Activated CD8-positive, alpha-beta memory T cell treated with anti-CD3 and anti-CD28 coated beads for 1 hour (primary cell): ENCODE measurements at regions not wholly inside any gene's neighbourhood (a gene's known extent, or its start where the extent isn't known, plus 50 kb on each side); places are given as distances from the start of the nearest gene placed in this dataset.
"Not testable (repeated sequence)": the region's sequence is repeated elsewhere in the genome, so short reads cannot be mapped to it uniquely, and the experiment has no call there.

Experiments used
- DNase-seq, 2 donors: peaks; one replicate each; pipeline ENCODE4 v3.0.0-alpha.2; 2020; ENCODE audit warnings: low read depth in 1 of 2; ENCODE audit errors: extremely low read depth in 1 of 2

- DNase-seq, result no peak
These were observed 2040.5 kb upstream of the C9orf72 start for GRCh38 chr9:29613773-29614172.

- DNase-seq, result no peak
These were observed 2043.6 kb upstream of the C9orf72 start for GRCh38 chr9:29616844-29617243.

GRCh38 chr9:29625292-29625731, 2052.0 kb upstream of the C9orf72 start:
- DNase-seq, result no peak

- no peak for DNase-seq
These were observed 2052.7 kb upstream of the C9orf72 start for GRCh38 chr9:29625931-29626330.

- not testable (repeated sequence) for DNase-seq
These were observed 2055.6 kb upstream of the C9orf72 start for GRCh38 chr9:29628856-29629255.

- no peak for DNase-seq
These were observed 2064.4 kb upstream of the C9orf72 start for GRCh38 chr9:29637471-29638237.

- DNase-seq, result no peak
These were observed 2067.2 kb upstream of the C9orf72 start for GRCh38 chr9:29640507-29640906.

GRCh38 chr9:29644514-29644913, 2071.2 kb upstream of the C9orf72 start:
- DNase-seq, result no peak

GRCh38 chr9:29647451-29647850, 2074.2 kb upstream of the C9orf72 start:
- no peak for DNase-seq

GRCh38 chr9:29648132-29648531, 2074.9 kb upstream of the C9orf72 start:
- no peak for DNase-seq

- DNase-seq, result no peak
These were observed 2075.3 kb upstream of the C9orf72 start for GRCh38 chr9:29648601-29649000.

- DNase-seq, result no peak
These were observed 2083.5 kb upstream of the C9orf72 start for GRCh38 chr9:29656641-29657406.

- no peak for DNase-seq
These were observed 2084.5 kb upstream of the C9orf72 start for GRCh38 chr9:29657821-29658220.

- no peak for DNase-seq
These were observed 2085.7 kb upstream of the C9orf72 start for GRCh38 chr9:29659014-29659413.

- no peak for DNase-seq
These were observed 2086.5 kb upstream of the C9orf72 start for GRCh38 chr9:29659736-29660135.

GRCh38 chr9:29668732-29669131, 2095.5 kb upstream of the C9orf72 start:
- no peak for DNase-seq

- DNase-seq, result no peak
These were observed 2096.3 kb upstream of the C9orf72 start for GRCh38 chr9:29669613-29670012.

- DNase-seq, result no peak
These were observed 2112.2 kb upstream of the C9orf72 start for GRCh38 chr9:29685531-29685930.

GRCh38 chr9:29691145-29691544, 2117.9 kb upstream of the C9orf72 start:
- no peak for DNase-seq

- no peak for DNase-seq
These were observed 2118.6 kb upstream of the C9orf72 start for GRCh38 chr9:29691758-29692407.

GRCh38 chr9:29697011-29697410, 2123.7 kb upstream of the C9orf72 start:
- DNase-seq, result no peak

- no peak for DNase-seq
These were observed 2128.3 kb upstream of the C9orf72 start for GRCh38 chr9:29701559-29701958.
